Right kidney (tissue), 1 donor: ENCODE measurements at regions not wholly inside any gene's neighbourhood (a gene's known extent, or its start where the extent isn't known, plus 50 kb on each side); places are given as distances from the start of the nearest gene placed in this dataset.
"Not testable (repeated sequence)": the region's sequence is repeated elsewhere in the genome, so short reads cannot be mapped to it uniquely, and the experiment has no call there.

Source experiments
- DNase-seq: peaks from one replicate; pipeline ENCODE4 v3.0.0-alpha.2; 2016

- DNase-seq: no peak
These were observed 63.5 kb downstream of the PCDH18 start for GRCh38 chr4:137468836-137469235.

- DNase-seq: no peak
These were observed 64.8 kb downstream of the PCDH18 start for GRCh38 chr4:137467537-137467936.

- no peak for DNase-seq
These were observed 68.8 kb downstream of the PCDH18 start for GRCh38 chr4:137463377-137464003.

GRCh38 chr4:137455647-137456321 lies 76.5 kb downstream of the PCDH18 start:
- no peak for DNase-seq

GRCh38 chr4:137454767-137455166 lies 77.5 kb downstream of the PCDH18 start:
- no peak for DNase-seq

GRCh38 chr4:137452799-137453198 lies 79.5 kb downstream of the PCDH18 start:
- no peak for DNase-seq

- no peak for DNase-seq
These were observed 81.0 kb downstream of the PCDH18 start for GRCh38 chr4:137451172-137451825.

- no peak for DNase-seq
These were observed 83.9 kb downstream of the PCDH18 start for GRCh38 chr4:137448402-137448801.

GRCh38 chr4:137446071-137446470 lies 86.2 kb downstream of the PCDH18 start:
- DNase-seq: no peak

- DNase-seq: no peak
These were observed 89.1 kb downstream of the PCDH18 start for GRCh38 chr4:137443031-137443800.

GRCh38 chr4:137432446-137433311 lies 99.6 kb downstream of the PCDH18 start:
- no peak for DNase-seq

- DNase-seq: no peak
These were observed 102.1 kb downstream of the PCDH18 start for GRCh38 chr4:137430171-137430570.

GRCh38 chr4:137427411-137427810 lies 104.9 kb downstream of the PCDH18 start:
- no peak for DNase-seq

- no peak for DNase-seq
These were observed 107.0 kb downstream of the PCDH18 start for GRCh38 chr4:137425281-137425680.

- DNase-seq: no peak
These were observed 109.6 kb downstream of the PCDH18 start for GRCh38 chr4:137422666-137423065.

GRCh38 chr4:137421796-137422195 lies 110.5 kb downstream of the PCDH18 start:
- no peak for DNase-seq

GRCh38 chr4:137420901-137421396 lies 111.3 kb downstream of the PCDH18 start:
- no peak for DNase-seq

- DNase-seq: no peak
These were observed 114.6 kb downstream of the PCDH18 start for GRCh38 chr4:137417676-137418075.

- no peak for DNase-seq
These were observed 117.5 kb downstream of the PCDH18 start for GRCh38 chr4:137414802-137415201.

- DNase-seq: no peak
These were observed 123.6 kb downstream of the PCDH18 start for GRCh38 chr4:137408527-137409177.

- DNase-seq: not testable (repeated sequence)
These were observed 126.5 kb downstream of the PCDH18 start for GRCh38 chr4:137405833-137406232.
